HG02943 (cell line): ENCODE measurements at regions not wholly inside any gene's neighbourhood (a gene's known extent, or its start where the extent isn't known, plus 50 kb on each side); places are given as distances from the start of the nearest gene placed in this dataset.
"Not testable (repeated sequence)": the region's sequence is repeated elsewhere in the genome, so short reads cannot be mapped to it uniquely, and the experiment has no call there.

ENCODE experiments used
- ATAC-seq: cut with Tn5 transposase; IDR thresholded peaks from one replicate; pipeline ENCODE4 v1.9.1; 2021; ENCODE audit warnings: mild to moderate bottlenecking, low read depth, moderate library complexity; ENCODE audit not compliant: unreplicated experiment

DNA sequence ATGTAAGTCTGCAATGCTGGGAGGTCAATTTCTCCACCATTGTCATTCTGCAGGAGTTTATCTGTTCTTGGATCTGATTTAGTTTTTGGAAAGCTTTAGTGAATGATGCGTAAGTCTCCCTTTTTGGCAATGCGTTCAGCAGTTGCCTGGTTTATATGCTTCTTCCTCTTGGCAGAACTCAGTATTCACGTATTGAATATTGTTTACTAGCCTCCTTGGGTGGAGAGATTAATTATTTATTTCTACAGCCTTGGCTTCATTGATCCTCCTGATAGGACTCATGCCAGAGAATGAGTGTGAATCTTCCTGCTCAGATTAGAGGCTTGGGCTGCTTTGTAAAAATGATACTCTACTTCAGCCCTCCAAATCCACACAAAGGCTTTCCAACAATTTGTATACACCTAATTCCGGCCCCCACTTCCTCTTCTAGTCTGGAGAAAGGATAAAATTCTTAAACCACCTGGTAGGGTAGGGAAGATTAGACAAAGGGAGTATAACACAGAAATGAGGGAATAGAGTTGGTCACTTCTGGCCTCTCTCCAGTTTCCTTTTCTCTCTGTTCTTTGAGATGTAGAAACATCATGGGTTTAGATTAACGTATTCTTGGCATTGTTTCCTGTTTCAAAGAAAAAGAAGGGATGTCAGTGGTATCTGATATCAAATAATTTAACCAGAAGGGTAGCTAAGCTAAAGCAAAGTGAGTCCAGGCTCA is 929.8 kb downstream of the KCNJ2 start:
- no peak for ATAC-seq

GRCh38 chr17:71102777-71103176 is 933.4 kb downstream of the KCNJ2 start:
- ATAC-seq: no peak

- no peak for ATAC-seq
Measured at GRCh38 chr17:71104225-71104624, 934.9 kb downstream of the KCNJ2 start.

GRCh38 chr17:71106056-71106455 is 936.7 kb downstream of the KCNJ2 start:
- ATAC-seq: not testable (repeated sequence)

GRCh38 chr17:71107136-71107535 is 937.8 kb downstream of the KCNJ2 start:
- ATAC-seq: no peak

DNA sequence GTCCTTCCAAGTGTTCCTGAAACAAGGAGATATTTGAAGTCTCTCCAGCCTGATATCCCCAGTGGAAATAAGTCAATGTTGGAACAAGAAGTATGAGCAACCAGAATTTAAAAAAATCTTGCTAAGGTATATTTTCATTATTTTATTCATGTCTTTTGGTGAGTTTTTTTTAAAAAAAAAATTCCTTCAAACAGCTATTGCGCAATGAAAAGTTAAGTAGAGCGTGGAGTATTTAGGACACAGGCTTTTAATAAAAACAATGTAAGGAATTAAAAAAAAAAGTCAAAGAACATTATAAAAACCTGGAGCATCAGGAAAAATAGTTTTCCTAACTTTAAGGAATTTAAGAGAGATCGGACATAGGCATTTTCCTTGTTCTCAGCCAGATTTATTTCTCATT is 940.4 kb downstream of the KCNJ2 start:
- no peak for ATAC-seq

DNA sequence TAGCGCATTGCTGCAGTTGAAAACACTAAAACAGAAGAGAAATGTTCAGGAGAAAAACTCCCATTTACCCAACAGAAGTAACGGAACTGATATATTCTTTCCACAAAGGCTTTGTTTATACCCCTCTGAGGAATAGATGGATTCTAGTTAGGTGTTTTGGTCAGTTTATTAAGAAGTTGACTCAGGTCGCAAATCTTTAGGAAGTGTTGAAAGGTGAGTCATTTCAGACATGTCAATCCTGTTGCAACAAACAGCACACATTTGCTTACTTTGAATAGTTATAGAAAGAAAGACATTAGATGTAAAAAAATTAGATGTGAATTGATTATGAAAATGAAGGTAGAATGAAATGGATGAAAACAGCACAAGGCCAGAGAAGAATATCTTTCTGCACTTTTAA is 941.0 kb downstream of the KCNJ2 start:
- no peak for ATAC-seq

DNA sequence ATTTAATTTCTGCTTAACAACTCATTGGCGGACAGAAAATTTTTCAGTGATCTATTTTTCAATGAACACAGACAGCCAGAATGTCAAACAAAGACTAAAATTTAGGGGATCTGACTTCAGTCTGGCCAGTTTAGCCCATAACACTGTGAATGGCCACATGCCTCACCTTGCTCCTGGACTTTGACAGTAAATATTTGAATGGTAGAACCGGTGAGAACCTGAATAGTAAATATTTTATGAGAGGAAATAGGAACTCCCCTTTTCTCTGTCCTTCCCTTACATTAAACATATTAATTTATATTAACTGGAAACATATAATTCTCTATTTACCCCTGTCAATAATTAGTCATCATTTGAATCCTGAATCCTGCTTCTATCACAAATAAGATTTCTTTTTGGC is 942.1 kb downstream of the KCNJ2 start:
- no peak for ATAC-seq

- ATAC-seq: no peak
Measured at GRCh38 chr17:71111934-71112333, 942.6 kb downstream of the KCNJ2 start.

DNA sequence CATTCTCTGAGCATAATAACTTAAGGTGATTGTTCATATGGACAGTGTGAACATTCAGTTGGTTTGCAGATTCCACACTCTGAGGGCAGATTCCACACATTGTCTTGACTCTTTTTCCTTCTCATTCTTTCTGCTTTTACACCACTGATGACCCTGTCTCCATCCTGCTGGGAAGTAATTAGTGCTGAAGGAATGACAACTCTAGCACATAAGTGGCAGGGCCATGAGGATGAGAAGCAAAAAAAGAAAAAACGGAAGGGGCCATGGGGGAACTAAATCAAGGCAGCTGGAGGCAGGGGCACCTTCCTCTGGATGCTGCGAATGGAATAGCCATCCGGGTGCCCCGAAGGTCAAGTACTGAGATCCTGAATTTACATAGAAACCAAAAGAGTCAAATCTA is 944.0 kb downstream of the KCNJ2 start:
- no peak for ATAC-seq

DNA sequence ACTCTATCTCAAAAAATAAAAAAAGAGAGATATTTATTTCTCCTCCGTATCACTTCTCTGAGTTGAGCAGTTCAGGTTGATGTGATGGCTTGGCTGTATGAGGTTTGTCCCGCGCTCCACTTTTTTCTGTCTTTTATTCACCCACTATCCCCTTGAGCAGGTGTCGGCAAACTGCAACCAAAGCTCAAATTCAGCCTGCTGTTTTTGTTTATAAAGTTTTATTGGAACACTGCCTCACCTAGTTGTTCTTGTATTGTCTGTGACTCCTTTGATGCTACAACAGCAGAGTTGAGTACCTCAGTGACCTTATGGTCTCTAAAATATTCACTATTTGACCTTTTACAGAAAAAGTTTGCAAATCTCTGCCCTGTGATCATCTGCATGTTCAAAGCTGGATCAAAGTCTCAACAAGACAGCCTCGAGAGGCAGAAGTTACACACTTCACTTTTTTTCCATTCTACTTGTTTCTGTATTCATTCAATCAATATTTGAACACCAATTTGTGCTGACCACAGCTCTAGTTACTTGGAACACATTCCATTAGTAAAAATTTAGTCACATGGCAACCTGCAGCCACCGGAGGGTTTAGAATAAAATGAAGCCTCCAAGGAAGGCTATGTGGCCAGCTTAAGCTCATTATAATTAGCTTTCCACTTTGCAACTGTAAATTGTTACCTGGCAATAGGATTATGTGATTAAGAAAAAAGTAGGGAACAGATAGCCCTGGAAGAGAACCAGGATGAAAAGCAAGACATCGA is 945.8 kb downstream of the KCNJ2 start:
- ATAC-seq: no peak

DNA sequence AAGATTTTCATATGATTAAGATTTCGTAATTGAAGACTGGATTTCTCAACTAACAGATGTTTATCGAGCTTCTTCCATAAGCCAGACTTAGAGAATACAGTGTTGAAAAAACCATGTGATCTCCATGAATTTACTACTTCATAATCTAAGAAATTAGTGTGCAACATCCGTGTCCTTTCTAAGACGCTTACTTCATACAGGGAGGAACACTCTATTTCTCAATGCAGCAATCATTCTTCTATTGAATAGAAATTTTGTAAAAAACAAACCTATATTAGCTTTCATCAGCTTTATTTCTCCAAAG is 946.3 kb downstream of the KCNJ2 start:
- no peak for ATAC-seq

GRCh38 chr17:71117466-71117865 is 948.1 kb downstream of the KCNJ2 start:
- no peak for ATAC-seq

DNA sequence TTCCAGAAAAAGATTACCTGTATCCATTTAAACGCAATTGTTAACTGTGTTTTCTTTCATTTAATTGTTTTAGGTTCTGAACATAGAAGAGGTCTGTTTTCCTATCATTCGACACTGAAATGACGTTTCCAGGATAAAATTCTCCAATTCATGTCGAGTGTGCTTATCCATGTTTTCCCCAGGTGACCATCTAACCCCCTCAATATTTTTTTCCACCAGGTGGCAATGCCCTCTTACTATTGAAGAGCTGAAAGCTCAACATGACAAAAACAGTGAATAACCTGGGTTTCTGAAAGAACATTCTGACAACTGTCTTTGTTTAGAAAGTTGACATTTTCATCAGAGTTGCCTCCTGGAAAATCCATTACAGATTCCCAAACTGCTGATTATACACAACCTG is 948.7 kb downstream of the KCNJ2 start:
- ATAC-seq: no peak

DNA sequence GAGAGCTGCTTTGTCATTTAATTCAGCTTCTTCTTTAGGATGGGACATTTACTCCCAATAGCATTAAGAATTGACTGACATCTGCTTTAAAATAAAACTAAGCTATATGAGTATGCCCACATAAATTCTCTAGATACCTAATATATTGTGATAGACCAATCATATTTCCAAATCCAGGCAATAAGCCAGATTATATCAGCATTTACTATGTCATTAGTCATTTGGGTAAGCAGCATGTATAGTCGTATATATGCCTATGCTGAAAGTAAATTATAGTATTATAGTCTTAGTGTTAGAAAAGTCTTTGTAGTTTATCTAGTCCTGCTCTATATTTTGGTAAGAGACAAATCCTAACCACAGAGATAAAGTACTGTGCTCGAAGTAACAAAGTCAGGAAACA is 958.1 kb downstream of the KCNJ2 start:
- ATAC-seq: no peak

DNA sequence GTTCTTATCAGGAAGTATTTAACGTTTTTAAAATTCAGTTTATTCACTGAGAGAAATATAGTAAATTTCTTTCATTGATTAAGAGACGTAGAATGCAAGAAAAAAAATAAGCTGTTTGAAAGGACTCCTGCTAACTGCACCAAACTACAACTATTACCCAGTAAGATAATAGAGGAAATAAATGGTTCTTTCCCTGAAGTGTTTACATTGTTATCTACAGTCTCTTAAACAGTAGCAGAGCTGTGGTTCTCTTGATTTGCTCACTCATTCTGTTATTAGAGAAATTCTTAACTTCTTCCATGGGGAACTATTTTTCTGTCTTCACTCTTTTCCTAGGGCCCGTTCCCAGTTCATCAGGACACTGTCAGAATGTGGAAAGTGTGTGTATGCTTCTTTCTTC is 973.0 kb downstream of the KCNJ2 start:
- no peak for ATAC-seq

GRCh38 chr17:71145486-71145885 is 975.3 kb upstream of the SOX9 start:
- ATAC-seq: no peak

- no peak for ATAC-seq
Measured at GRCh38 chr17:71147906-71148305, 972.9 kb upstream of the SOX9 start.

DNA sequence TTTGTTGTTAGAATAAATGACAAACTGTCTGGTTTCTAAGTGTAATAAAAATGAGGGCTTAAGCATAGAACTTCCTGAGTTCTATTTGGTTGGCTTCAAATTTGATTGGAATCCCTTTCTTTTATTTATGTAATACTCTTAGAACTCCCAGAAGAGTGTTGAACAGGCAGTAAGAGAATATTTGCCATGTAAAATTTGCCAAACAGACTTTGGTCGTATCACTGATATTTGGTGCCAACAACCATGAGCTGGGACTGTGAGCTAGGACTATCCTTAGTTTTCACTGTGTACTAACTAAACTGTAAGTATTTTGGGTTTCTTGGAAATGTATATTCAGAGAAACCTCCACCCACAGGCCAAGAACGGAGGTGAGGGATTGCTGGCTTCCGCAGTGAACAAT is 971.2 kb upstream of the SOX9 start:
- no peak for ATAC-seq

- no peak for ATAC-seq
Measured at GRCh38 chr17:71157297-71157696, 963.5 kb upstream of the SOX9 start.

- ATAC-seq: no peak
Measured at GRCh38 chr17:71158437-71158836, 962.4 kb upstream of the SOX9 start.

DNA sequence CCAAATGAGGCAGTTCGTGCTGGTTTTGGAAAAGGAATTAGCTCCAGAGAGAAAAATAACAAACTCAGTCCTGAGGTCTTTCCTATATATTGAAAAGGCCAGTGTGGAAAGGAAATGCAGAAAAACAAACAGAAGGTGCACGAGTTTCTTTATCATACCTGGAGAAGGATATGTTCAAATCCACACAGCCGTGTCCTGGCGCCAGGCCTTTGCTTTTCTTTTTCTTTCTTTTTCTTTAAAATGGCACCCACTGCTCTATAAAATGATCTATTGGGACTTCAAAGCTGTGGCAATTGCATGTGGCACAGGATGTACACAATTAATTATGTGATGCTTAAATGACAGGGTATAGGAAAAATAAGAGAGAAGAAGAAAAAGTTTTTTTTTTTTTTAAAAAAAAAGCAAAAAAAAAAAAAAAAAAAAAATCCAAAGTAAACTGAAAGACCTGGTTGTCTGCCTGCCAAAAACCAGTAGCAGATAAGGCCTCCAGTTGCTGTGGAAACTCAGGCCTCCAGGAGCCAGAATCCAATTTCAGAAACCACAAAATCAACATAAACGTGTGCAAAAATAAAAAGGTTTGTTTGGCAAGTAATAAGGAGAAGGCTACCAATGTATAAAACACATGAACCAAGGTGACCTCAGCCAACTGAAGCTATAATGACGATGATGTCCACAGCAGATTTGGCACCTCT is 957.6 kb upstream of the SOX9 start:
- no peak for ATAC-seq
